H9 (cell line): ENCODE measurements at regions not wholly inside any gene's neighbourhood (a gene's known extent, or its start where the extent isn't known, plus 50 kb on each side); places are given as distances from the start of the nearest gene placed in this dataset.

Experiments used
- DNase-seq: peaks from one replicate; pipeline ENCODE4 v3.0.0-alpha.2; 2017
- H2AFZ ChIP-seq: one replicate; pipeline ENCODE4 v1.6.1; 2013; ENCODE audit warnings: mild to moderate bottlenecking, low read length, control low read depth, moderate library complexity
- H2AK5ac ChIP-seq: 2 replicates; pipeline ENCODE4 v1.6.1; 2013; ENCODE audit warnings: low read length, control low read depth, mixed read lengths; ENCODE audit not compliant: insufficient read length
- H2BK120ac ChIP-seq: one replicate; pipeline ENCODE4 v1.6.1; 2013; ENCODE audit warnings: low read depth, mild to moderate bottlenecking, low read length, control low read depth, inconsistent platforms; ENCODE audit not compliant: poor library complexity, severe bottlenecking
- H2BK12ac ChIP-seq: 2 replicates; pipeline ENCODE4 v1.6.1; 2013; ENCODE audit warnings: low read length, control low read depth, mixed read lengths, low read depth; ENCODE audit not compliant: insufficient read length
- H2BK15ac ChIP-seq: 2 replicates; pipeline ENCODE4 v1.6.1; 2013; ENCODE audit warnings: low read depth, low read length, control low read depth
- H2BK20ac ChIP-seq: one replicate; pipeline ENCODE4 v1.6.1; 2013; ENCODE audit warnings: low read depth, mild to moderate bottlenecking, low read length, control low read depth, inconsistent platforms; ENCODE audit not compliant: poor library complexity, severe bottlenecking
- H2BK5ac ChIP-seq: 2 replicates; pipeline ENCODE4 v1.6.1; 2013; ENCODE audit warnings: low read length, control low read depth, mixed read lengths; ENCODE audit not compliant: insufficient read length
- H3K14ac ChIP-seq: 2 replicates; pipeline ENCODE4 v1.6.1; 2013; ENCODE audit warnings: low read length, control low read depth; ENCODE audit not compliant: insufficient read depth
- H3K18ac ChIP-seq: 2 replicates; pipeline ENCODE4 v1.6.1; 2013; ENCODE audit warnings: low read depth, mild to moderate bottlenecking, mixed read lengths, low read length, control low read depth; ENCODE audit not compliant: insufficient read length
- H3K23ac ChIP-seq: 2 replicates; pipeline ENCODE4 v1.6.1; 2013; ENCODE audit warnings: low read length, control low read depth, mixed read lengths, low read depth; ENCODE audit not compliant: insufficient read length
- H3K23me2 ChIP-seq: 2 replicates; pipeline ENCODE4 v1.6.1; 2013; ENCODE audit warnings: low read depth, mild to moderate bottlenecking, mixed read lengths, low read length, control low read depth; ENCODE audit not compliant: insufficient read length, poor library complexity, severe bottlenecking
- H3K27ac ChIP-seq: 2 replicates; pipeline ENCODE4 v1.5.1; 2013; ENCODE audit warnings: low read length, control low read depth, mixed read lengths, low read depth; ENCODE audit not compliant: insufficient read length
- H3K27me3 ChIP-seq: 2 replicates; pipeline ENCODE4 v1.6.1; 2013; ENCODE audit warnings: low read length, control low read depth, inconsistent platforms; ENCODE audit not compliant: insufficient read depth
- H3K4ac ChIP-seq: 2 replicates; pipeline ENCODE4 v1.6.1; 2013; ENCODE audit warnings: low read depth, mild to moderate bottlenecking, control low read depth, inconsistent platforms, low read length, moderate library complexity
- H3K4me1 ChIP-seq: 2 replicates; pipeline ENCODE4 v1.6.1; 2013; ENCODE audit warnings: low read length, control low read depth, inconsistent platforms; ENCODE audit not compliant: insufficient read depth
- H3K4me2 ChIP-seq: 2 replicates; pipeline ENCODE4 v1.6.1; 2013; ENCODE audit warnings: low read length, control low read depth, mixed read lengths; ENCODE audit not compliant: insufficient read length, insufficient read depth
- H3K56ac ChIP-seq: 2 replicates; pipeline ENCODE4 v1.6.1; 2013; ENCODE audit warnings: low read depth, mild to moderate bottlenecking, mixed read lengths, low read length, control low read depth; ENCODE audit not compliant: insufficient read length
- H3K79me1 ChIP-seq: 2 replicates; pipeline ENCODE4 v1.6.1; 2013; ENCODE audit warnings: low read depth, mild to moderate bottlenecking, moderate library complexity, low read length, control low read depth, inconsistent platforms; ENCODE audit not compliant: insufficient read depth, poor library complexity, severe bottlenecking
- H3K79me2 ChIP-seq: 2 replicates; pipeline ENCODE4 v1.6.1; 2013; ENCODE audit warnings: low read length, control low read depth, inconsistent platforms; ENCODE audit not compliant: insufficient read depth
- H3K9ac ChIP-seq: 2 replicates; pipeline ENCODE4 v1.6.1; 2013; ENCODE audit warnings: low read length, control low read depth, mixed read lengths; ENCODE audit not compliant: insufficient read length; ENCODE audit errors: extremely low read depth
- H3K9me3 ChIP-seq: one replicate; pipeline ENCODE4 v1.6.1; 2013; ENCODE audit warnings: low read depth, low read length, inconsistent platforms; ENCODE audit not compliant: control insufficient read depth
- H3T11ph ChIP-seq: one replicate; pipeline ENCODE4 v1.6.1; 2013; ENCODE audit warnings: mild to moderate bottlenecking, low read length, control low read depth, inconsistent platforms
- H4K20me1 ChIP-seq: one replicate; pipeline ENCODE4 v1.6.1; 2013; ENCODE audit not compliant: control insufficient read depth, insufficient read length, insufficient read depth
- H4K5ac ChIP-seq: 2 replicates; pipeline ENCODE4 v1.6.1; 2013; ENCODE audit warnings: low read depth, mild to moderate bottlenecking, mixed read lengths, low read length, control low read depth; ENCODE audit not compliant: insufficient read length
- H4K8ac ChIP-seq: replicated peaks from 2 replicates; pipeline ENCODE4 v1.6.1; 2013; ENCODE audit warnings: low read length, control low read depth, mixed read lengths, low read depth; ENCODE audit not compliant: insufficient read length
- H4K91ac ChIP-seq: 2 replicates; pipeline ENCODE4 v1.6.1; 2013; ENCODE audit warnings: low read depth, mild to moderate bottlenecking, moderate library complexity, mixed read lengths, low read length, control low read depth; ENCODE audit not compliant: insufficient read length
- H3K27ac Mint-ChIP-seq, 3 experiments: 2 replicates in 2 of 3; 3 replicates in 1 of 3; pipeline ENCODE4 v1.8.0; 2020 to 2021; ENCODE audit warnings: mixed read lengths in 3 of 3, mild to moderate bottlenecking in 1 of 3, moderate library complexity in 1 of 3
- H3K27me3 Mint-ChIP-seq: 2 replicates; pipeline ENCODE4 v1.8.0; 2021; ENCODE audit warnings: low read depth, mild to moderate bottlenecking, moderate library complexity, mixed read lengths
- H3K36me3 Mint-ChIP-seq, 3 experiments: 2 replicates in 2 of 3; 3 replicates in 1 of 3; pipeline ENCODE4 v1.8.0; 2020 to 2021; ENCODE audit warnings: low read depth in 3 of 3, mixed read lengths in 3 of 3; ENCODE audit not compliant: insufficient read depth in 1 of 3
- H3K4me1 Mint-ChIP-seq, 2 experiments: 2 replicates each; pipeline ENCODE4 v1.8.0; 2020; ENCODE audit warnings: mixed read lengths in 2 of 2
- H3K4me3 Mint-ChIP-seq, 2 experiments: 2 replicates in 1 of 2; 3 replicates in 1 of 2; pipeline ENCODE4 v1.8.0; 2020 to 2021; ENCODE audit warnings: mild to moderate bottlenecking in 2 of 2, mixed read lengths in 2 of 2, moderate library complexity in 1 of 2
- H3K9me3 Mint-ChIP-seq, 2 experiments: 2 replicates in 1 of 2; 3 replicates in 1 of 2; pipeline ENCODE4 v1.8.0; 2020; ENCODE audit warnings: mild to moderate bottlenecking in 2 of 2, mixed read lengths in 2 of 2, moderate library complexity in 1 of 2
- CTCF ChIP-seq: fragments of 200-600 bp; sonication (generic); conservative IDR thresholded peaks from 3 replicates; pipeline ENCODE4 v1.8.0; 2021; ENCODE audit warnings: antibody characterized with exemption, mild to moderate bottlenecking
- WGBS: extraction: QIAGEN DNeasy Blood & Tissue Kit; methylation state at CpG from one replicate; pipeline ENCODE4 v1.1.7; 2013; ENCODE audit warnings: missing lambda C conversion rate, low lambda C conversion rate, mixed read lengths; ENCODE audit not compliant: insufficient read length; ENCODE audit errors: extremely low coverage; 5-methylcytosine and 5-hydroxymethylcytosine counted together

GRCh38 chr4:11650801-11651596 is 222.3 kb upstream of the HS3ST1 start:
- no peaks in the 10 kb centered on the region for H3K4me1 ChIP-seq
- no peak overlapping the region for H3K4ac ChIP-seq
- no peaks in the 10 kb centered on the region for H3K79me1 ChIP-seq
- H2AK5ac ChIP-seq, result no peak overlapping the region
- no peak overlapping the region for H2BK15ac ChIP-seq
- no peaks in the 10 kb centered on the region for H3K23me2 ChIP-seq
- H4K20me1 ChIP-seq, result no peaks in the 10 kb centered on the region
- no peaks in the 10 kb centered on the region for H3K79me2 ChIP-seq
- H3K9ac ChIP-seq, result no peak overlapping the region
- no peak overlapping the region for H3K56ac ChIP-seq
- H3K14ac ChIP-seq, result no peak overlapping the region
- H3K27ac ChIP-seq, result no peak overlapping the region
- H4K8ac ChIP-seq, result no peak overlapping the region
- no peak overlapping the region for H3K4me3 Mint-ChIP-seq
- DNase-seq, result no peak
- no peaks in the 10 kb centered on the region for H3K36me3 Mint-ChIP-seq
- no peak overlapping the region for H2BK20ac ChIP-seq
- H3K18ac ChIP-seq, result no peak overlapping the region
- no peak overlapping the region for H4K5ac ChIP-seq
- H3K27me3 ChIP-seq, result no peaks in the 10 kb centered on the region
- H3K4me1 Mint-ChIP-seq, result no peaks in the 10 kb centered on the region
- H2BK120ac ChIP-seq, result no peak overlapping the region
- no peak overlapping the region for H4K91ac ChIP-seq
- H3K27ac Mint-ChIP-seq, result no peak overlapping the region
- TF ChIP-seq CTCF, result no peak
- WGBS, result no CpG with 5 or more reads among the region's 19 CpGs
- no peaks in the 10 kb centered on the region for H3K9me3 ChIP-seq
- no peak overlapping the region for H2BK5ac ChIP-seq
- H3K27me3 Mint-ChIP-seq, result no peaks in the 10 kb centered on the region
- no peaks in the 10 kb centered on the region for H3K9me3 Mint-ChIP-seq
- no peak overlapping the region for H3K23ac ChIP-seq
- no peak overlapping the region for H3T11ph ChIP-seq
- no peak overlapping the region for H2AFZ ChIP-seq
- H2BK12ac ChIP-seq, result no peak overlapping the region
- no peak overlapping the region for H3K4me2 ChIP-seq
